B cell (primary cell): ENCODE measurements at regions not wholly inside any gene's neighbourhood (a gene's known extent, or its start where the extent isn't known, plus 50 kb on each side); places are given as distances from the start of the nearest gene placed in this dataset.

Experiments used
- ATAC-seq: fragments of 200-7000 bp; cut with Tn5 transposase; one replicate; pipeline ENCODE4 v1.10.0; 2021; ENCODE audit warnings: low read depth, mild to moderate bottlenecking, moderate number of reproducible peaks, moderate library complexity
- CTCF ChIA-PET: fragments of 350-600 bp; sonication (Branson Sonifier 250); formaldehyde crosslinking; loops from one replicate; lab custom pipeline; 2021; ENCODE audit warnings: antibody characterized with exemption, inconsistent platforms; lab: Charles Lee
- POLR2A ChIA-PET: fragments of 350-600 bp; sonication (Branson Sonifier 250); formaldehyde crosslinking; loops from one replicate; lab custom pipeline; 2021; ENCODE audit warnings: antibody characterized with exemption; lab: Charles Lee
- DNase-seq: peaks from one replicate; pipeline ENCODE4 v3.0.0; 2013
- H2AFZ ChIP-seq: 2 replicates; pipeline ENCODE4 v1.6.1; 2012; ENCODE audit warnings: mild to moderate bottlenecking, low read depth, low read length; ENCODE audit not compliant: insufficient read depth, poor library complexity, severe bottlenecking
- H3K27ac ChIP-seq, 2 donors: 1 replicate in 1 of 2; 2 replicates in 1 of 2; pipeline ENCODE4 v1.5.1; 2012 to 2013; ENCODE audit warnings: low read length in 2 of 2, mild to moderate bottlenecking in 2 of 2, moderate library complexity in 1 of 2
- H3K27me3 ChIP-seq, 4 experiments: fragments of 200-600 bp in 1 of 4; sonication (generic) in 1 of 4; replicated peaks in 1 of 4; 1 replicate in 2 of 4; 2 replicates in 2 of 4; pipeline versions ENCODE4 v1.6.1 to v1.7.0; 2013 to 2016; ENCODE audit warnings: low read length in 3 of 4, mild to moderate bottlenecking in 2 of 4, mixed read lengths in 1 of 4, moderate library complexity in 1 of 4; ENCODE audit not compliant: insufficient read depth in 4 of 4, control insufficient read depth in 3 of 4; ENCODE audit errors: control extremely low read depth in 1 of 4
- H3K36me3 ChIP-seq, 2 experiments: replicated peaks in 1 of 2; 1 replicate in 1 of 2; 2 replicates in 1 of 2; pipeline versions ENCODE4 v1.6.1 to v1.7.1; 2013; ENCODE audit warnings: low read length in 1 of 2; ENCODE audit not compliant: insufficient read depth in 2 of 2, control insufficient read depth in 1 of 2; ENCODE audit errors: control extremely low read depth in 1 of 2, extremely low read depth in 1 of 2
- H3K4me1 ChIP-seq, 2 donors: fragments of 200-600 bp in 1 of 2; sonication (generic) in 1 of 2; 1 replicate in 1 of 2; 2 replicates in 1 of 2; pipeline versions ENCODE4 v1.5.1 to v1.6.1; 2013 to 2017; ENCODE audit warnings: low read length in 2 of 2; ENCODE audit not compliant: control insufficient read depth in 2 of 2, insufficient read depth in 2 of 2
- H3K4me2 ChIP-seq: replicated peaks from 2 replicates; pipeline ENCODE3; 2012; ENCODE audit warnings: mild to moderate bottlenecking, low read depth, low read length; ENCODE audit not compliant: poor library complexity, severe bottlenecking
- H3K4me3 ChIP-seq, 5 experiments: fragments of 200-600 bp in 1 of 5; sonication (generic) in 1 of 5; 1 replicate in 3 of 5; 2 replicates in 2 of 5; pipeline versions ENCODE4 v1.5.1 to v1.7.0; 2011 to 2016; ENCODE audit warnings: low read length in 4 of 5, mild to moderate bottlenecking in 4 of 5, low read depth in 2 of 5, control low read depth in 1 of 5, moderate library complexity in 1 of 5; ENCODE audit not compliant: insufficient read depth in 1 of 5; ENCODE audit errors: control extremely low read depth in 1 of 5, extremely low read depth in 1 of 5
- H3K79me2 ChIP-seq: fragments of 200-600 bp; sonication (generic); one replicate; pipeline ENCODE4 v1.6.0; 2016; ENCODE audit warnings: low read length; ENCODE audit not compliant: control insufficient read depth, insufficient read depth
- H3K9ac ChIP-seq: fragments of 200-600 bp; sonication (generic); 2 replicates; pipeline ENCODE4 v1.6.1; 2017; ENCODE audit warnings: mild to moderate bottlenecking, low read length, moderate library complexity
- H3K9me3 ChIP-seq, 3 donors: one replicate each; pipeline versions ENCODE4 v1.6.1 to v1.7.1; 2013; ENCODE audit warnings: low read length in 2 of 3; ENCODE audit not compliant: control insufficient read depth in 2 of 3, insufficient read depth in 1 of 3; ENCODE audit errors: control extremely low read depth in 1 of 3
- H4K20me1 ChIP-seq: 2 replicates; pipeline ENCODE4 v1.6.0; 2012; ENCODE audit warnings: mild to moderate bottlenecking, low read length; ENCODE audit not compliant: insufficient read depth, control insufficient read depth, poor library complexity, severe bottlenecking
- H3K27ac Mint-ChIP-seq: one replicate; pipeline ENCODE4 v1.8.0; 2021; ENCODE audit warnings: mixed read lengths
- H3K27me3 Mint-ChIP-seq: one replicate; pipeline ENCODE4 v1.8.0; 2021; ENCODE audit warnings: mixed read lengths
- H3K4me1 Mint-ChIP-seq: one replicate; pipeline ENCODE4 v1.8.0; 2021; ENCODE audit warnings: mixed read lengths
- H3K4me3 Mint-ChIP-seq: one replicate; pipeline ENCODE4 v1.8.0; 2021; ENCODE audit warnings: mixed read lengths
- H3K9me3 Mint-ChIP-seq: one replicate; pipeline ENCODE4 v1.8.0; 2022; ENCODE audit warnings: mixed read lengths; ENCODE audit not compliant: insufficient read depth
- CTCF ChIP-seq: fragments of 200-600 bp; IDR thresholded peaks from one replicate; pipeline ENCODE4 v1.8.0; 2022; ENCODE audit warnings: antibody characterized with exemption, mild to moderate bottlenecking
- EZH2 ChIP-seq: IDR thresholded peaks from 2 replicates; pipeline ENCODE4 v1.6.1; 2012; ENCODE audit warnings: borderline replicate concordance, low read depth, mild to moderate bottlenecking, moderate library complexity, low read length; ENCODE audit not compliant: insufficient read depth, poor library complexity, severe bottlenecking
- WGBS: methylation state at CpG from one replicate; pipeline ENCODE4 v1.1.5; 2013; ENCODE audit warnings: missing lambda C conversion rate; ENCODE audit not compliant: insufficient coverage; 5-methylcytosine and 5-hydroxymethylcytosine counted together
- intact Hi-C: fragments of 100-400 bp; cut with micrococcal nuclease; formaldehyde crosslinking; loops from one replicate; pipeline ENCODE4 v1.10.0; 2022

GRCh38 chr2:224219781-224220180 lies 180.7 kb upstream of the SERPINE2 start:
- peaks cover 16% of the 10 kb centered on the region for H3K27me3 Mint-ChIP-seq
- Histone ChIP-seq H3K4me3 (no peak overlapping the region), H3K4me2 (no peak overlapping the region), H3K9ac (no peak overlapping the region), H3K27me3 (peaks cover 0 to 3% (median 1%) of the 10 kb centered on the region in 4 experiments), H2AFZ (no peak overlapping the region), H3K9me3 (no peaks in the 10 kb centered on the region), H4K20me1 (no peaks in the 10 kb centered on the region), H3K27ac (no peak overlapping the region), H3K36me3 (no peaks in the 10 kb centered on the region), H3K4me1 (no peaks in the 10 kb centered on the region), H3K79me2 (no peaks in the 10 kb centered on the region)
- ATAC-seq (no peak), DNase-seq (no peak)
- CTCF ChIA-PET, result no interaction called here
- POLR2A ChIA-PET, result no interaction called here
- H3K4me1 Mint-ChIP-seq, result no peaks in the 10 kb centered on the region
- intact Hi-C loops, result no loop called here
- no peaks in the 10 kb centered on the region for H3K9me3 Mint-ChIP-seq
- H3K4me3 Mint-ChIP-seq, result no peak overlapping the region
- no peak overlapping the region for H3K27ac Mint-ChIP-seq
- TF ChIP-seq CTCF, result no peak
- TF ChIP-seq EZH2, result no peak
- WGBS, result 80% methylated on average over 3 of the region's 5 CpGs

GRCh38 chr2:224217962-224218347 lies 178.9 kb upstream of the SERPINE2 start:
- no peaks in the 10 kb centered on the region for H3K9me3 ChIP-seq
- no peak overlapping the region for H3K9ac ChIP-seq
- no peaks in the 10 kb centered on the region for H3K36me3 ChIP-seq
- DNase-seq (no peak), ATAC-seq (no peak)
- no peak overlapping the region for H3K27ac Mint-ChIP-seq
- peaks cover 16% of the 10 kb centered on the region for H3K27me3 Mint-ChIP-seq
- TF ChIP-seq EZH2 (no peak), CTCF (no peak)
- 0% methylated on average over 1 of the region's 3 CpGs for WGBS
- H3K27ac ChIP-seq, result no peak overlapping the region
- no peaks in the 10 kb centered on the region for H3K4me1 Mint-ChIP-seq
- no peaks in the 10 kb centered on the region for H3K4me1 ChIP-seq
- no peak overlapping the region for H2AFZ ChIP-seq
- CTCF ChIA-PET, result no interaction called here
- H3K79me2 ChIP-seq, result no peaks in the 10 kb centered on the region
- no peak overlapping the region for H3K4me2 ChIP-seq
- intact Hi-C loops, result no loop called here
- H3K4me3 Mint-ChIP-seq, result no peak overlapping the region
- POLR2A ChIA-PET, result no interaction called here
- peaks cover 0 to 3% (median 1%) of the 10 kb centered on the region in 4 experiments for H3K27me3 ChIP-seq
- H3K9me3 Mint-ChIP-seq, result no peaks in the 10 kb centered on the region
- no peak overlapping the region for H3K4me3 ChIP-seq
- no peaks in the 10 kb centered on the region for H4K20me1 ChIP-seq
